Activated naive CD4-positive, alpha-beta T cell treated with anti-CD3 and anti-CD28 coated beads for 36 hours (primary cell): ENCODE measurements at regions not wholly inside any gene's neighbourhood (a gene's known extent, or its start where the extent isn't known, plus 50 kb on each side); places are given as distances from the start of the nearest gene placed in this dataset.

ENCODE experiments used
- CTCF ChIA-PET: fragments of 350-600 bp; sonication (Branson Sonifier 250); formaldehyde crosslinking; loops from one replicate; lab custom pipeline; 2021; ENCODE audit warnings: antibody characterized with exemption; lab: Charles Lee
- DNase-seq: peaks from one replicate; pipeline ENCODE4 v3.0.0-alpha.2; 2020
- H3K27ac Mint-ChIP-seq: one replicate; pipeline ENCODE4 v1.8.0; 2021; ENCODE audit warnings: mild to moderate bottlenecking, mixed read lengths
- H3K27me3 Mint-ChIP-seq: one replicate; pipeline ENCODE4 v1.8.0; 2021; ENCODE audit warnings: low read depth, mixed read lengths
- H3K36me3 Mint-ChIP-seq: one replicate; pipeline ENCODE4 v1.8.0; 2021; ENCODE audit warnings: low read depth, mixed read lengths
- H3K4me1 Mint-ChIP-seq: one replicate; pipeline ENCODE4 v1.8.0; 2021; ENCODE audit warnings: low read depth, mixed read lengths
- H3K4me3 Mint-ChIP-seq: one replicate; pipeline ENCODE4 v1.8.0; 2021; ENCODE audit warnings: mild to moderate bottlenecking, moderate library complexity, mixed read lengths
- H3K9me3 Mint-ChIP-seq: one replicate; pipeline ENCODE4 v1.8.0; 2021; ENCODE audit warnings: mixed read lengths
- intact Hi-C: fragments of 100-400 bp; cut with micrococcal nuclease; formaldehyde crosslinking; loops from one replicate; pipeline ENCODE4 v1.15.1; 2023

DNA sequence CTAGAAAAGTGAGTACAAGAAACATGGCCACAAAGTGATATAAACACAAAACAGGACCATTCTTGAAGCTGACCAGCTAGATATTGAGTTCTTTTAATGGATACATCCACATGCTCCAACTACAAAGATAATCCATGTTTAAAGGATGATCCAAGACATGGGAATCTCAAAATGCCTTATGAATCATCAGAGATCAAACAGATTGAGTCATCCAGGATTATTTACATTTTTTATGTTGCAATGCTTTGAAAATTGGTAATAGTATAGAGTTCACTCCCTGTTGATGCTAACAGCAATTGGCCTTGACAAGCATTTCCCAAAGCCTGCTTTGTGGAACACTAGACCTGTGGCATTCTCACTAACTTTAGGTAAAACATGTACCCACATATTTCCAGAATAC, 293.0 kb upstream of the TBX3 start:
- no peak for DNase-seq
- peaks cover 8% of the 10 kb centered on the region for H3K9me3 Mint-ChIP-seq
- intact Hi-C loops, result no loop called here
- no peaks in the 10 kb centered on the region for H3K4me1 Mint-ChIP-seq
- no peak overlapping the region for H3K27ac Mint-ChIP-seq
- H3K4me3 Mint-ChIP-seq, result no peak overlapping the region
- no peaks in the 10 kb centered on the region for H3K36me3 Mint-ChIP-seq
- no peaks in the 10 kb centered on the region for H3K27me3 Mint-ChIP-seq
- CTCF ChIA-PET, result no interaction called here

DNA sequence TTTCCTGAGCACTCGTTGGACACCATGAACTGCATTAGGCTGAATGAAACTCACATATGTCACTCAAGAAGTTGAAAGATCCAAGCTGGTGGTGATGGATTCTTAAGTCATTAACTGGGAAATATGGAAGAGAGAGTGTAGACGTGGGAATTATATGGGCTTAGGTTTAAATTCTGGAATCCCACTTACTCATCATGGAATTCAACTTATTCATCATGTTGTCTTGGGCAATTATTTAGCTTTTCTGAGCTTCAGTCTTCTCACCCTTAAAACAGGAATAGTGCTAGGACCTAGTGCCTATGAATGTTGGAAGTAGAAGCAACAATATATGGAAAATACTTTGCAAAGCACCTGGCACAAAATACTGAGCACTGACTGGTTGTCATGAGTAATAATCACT, 292.4 kb upstream of the TBX3 start:
- Mint-ChIP-seq H3K36me3 (no peaks in the 10 kb centered on the region), H3K27ac (no peak overlapping the region), H3K9me3 (peaks cover 8% of the 10 kb centered on the region), H3K4me3 (no peak overlapping the region), H3K4me1 (no peaks in the 10 kb centered on the region), H3K27me3 (no peaks in the 10 kb centered on the region)
- CTCF ChIA-PET, result no interaction called here
- intact Hi-C loops, result no loop called here
- no peak for DNase-seq

DNA sequence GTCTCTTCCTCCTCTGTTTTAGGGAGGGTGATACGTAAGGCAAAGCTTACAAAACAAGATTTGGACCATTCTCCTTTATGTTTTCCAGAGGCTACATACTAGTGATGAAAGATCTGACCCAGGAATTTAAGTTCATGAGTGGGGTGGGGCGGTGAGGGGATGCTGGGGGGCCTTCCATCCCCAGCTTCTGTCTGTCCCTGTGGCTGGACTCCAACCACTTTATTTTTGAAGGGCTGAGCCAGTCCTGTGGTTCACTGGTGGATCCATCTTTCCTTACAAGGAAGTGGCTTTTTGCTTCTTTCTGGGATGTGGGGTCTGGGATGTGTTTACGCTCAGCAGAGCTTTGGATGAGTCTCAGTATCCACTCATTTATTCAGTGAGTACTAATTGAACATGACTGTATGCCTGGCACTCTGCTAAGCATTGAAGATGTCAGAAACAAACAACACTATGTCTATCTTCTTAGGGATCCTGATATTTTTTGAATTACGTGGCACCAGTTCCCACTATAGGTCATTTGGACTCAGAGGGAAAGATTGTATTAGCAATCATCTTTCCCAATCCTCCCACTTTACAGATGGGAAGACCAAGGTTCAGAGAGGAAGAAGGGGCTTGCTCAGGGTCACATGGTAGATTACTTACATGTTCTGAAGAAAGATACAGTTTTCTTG, 291.8 kb upstream of the TBX3 start:
- H3K4me3 Mint-ChIP-seq, result no peak overlapping the region
- intact Hi-C loops, result no loop called here
- no peak for DNase-seq
- no peaks in the 10 kb centered on the region for H3K36me3 Mint-ChIP-seq
- no peaks in the 10 kb centered on the region for H3K4me1 Mint-ChIP-seq
- no peak overlapping the region for H3K27ac Mint-ChIP-seq
- H3K9me3 Mint-ChIP-seq, result peaks cover 5% of the 10 kb centered on the region
- CTCF ChIA-PET, result no interaction called here
- H3K27me3 Mint-ChIP-seq, result no peaks in the 10 kb centered on the region

DNA sequence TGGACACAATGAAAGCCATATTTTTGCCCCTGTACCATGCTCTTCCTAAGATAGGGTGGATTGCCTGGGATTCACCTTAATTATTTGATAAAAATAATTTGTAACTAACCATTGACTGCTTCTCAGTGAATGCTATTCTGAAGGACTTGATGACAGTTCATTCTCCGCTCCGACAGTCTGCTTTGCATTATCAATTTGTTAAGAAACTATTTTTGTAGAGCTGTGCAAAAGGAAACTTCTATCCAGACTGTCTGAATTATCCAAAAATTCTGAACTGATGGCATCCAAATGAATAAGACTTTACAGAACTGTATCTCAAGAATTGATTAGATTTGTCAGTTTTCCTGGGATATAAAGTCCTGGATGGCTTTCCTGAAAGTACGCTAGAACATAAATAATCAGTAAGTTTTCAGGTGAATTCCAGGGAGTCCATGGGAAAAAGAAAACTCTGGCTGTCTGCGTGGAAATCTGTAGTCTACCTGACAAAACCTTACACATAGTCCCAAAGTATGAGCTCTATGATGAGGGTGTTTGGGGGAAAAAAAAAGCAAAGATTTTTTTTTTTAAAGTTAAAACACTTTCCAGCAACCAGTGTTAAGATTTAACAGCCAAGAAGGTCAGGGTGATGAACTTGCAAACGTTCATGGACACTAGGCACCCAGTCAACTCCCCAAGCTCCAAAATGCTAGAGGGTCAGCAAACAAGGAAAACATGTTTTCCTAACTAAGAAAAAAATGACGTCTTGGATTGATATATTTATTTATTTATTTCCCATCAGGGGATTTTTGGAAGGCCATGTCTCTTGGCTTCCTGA, 291.1 kb upstream of the TBX3 start:
- Mint-ChIP-seq H3K9me3 (peaks cover 5% of the 10 kb centered on the region), H3K4me1 (no peaks in the 10 kb centered on the region), H3K27ac (no peak overlapping the region), H3K4me3 (no peak overlapping the region), H3K27me3 (no peaks in the 10 kb centered on the region), H3K36me3 (no peaks in the 10 kb centered on the region)
- no peak for DNase-seq
- intact Hi-C loops, result no loop called here
- CTCF ChIA-PET, result no interaction called here

DNA sequence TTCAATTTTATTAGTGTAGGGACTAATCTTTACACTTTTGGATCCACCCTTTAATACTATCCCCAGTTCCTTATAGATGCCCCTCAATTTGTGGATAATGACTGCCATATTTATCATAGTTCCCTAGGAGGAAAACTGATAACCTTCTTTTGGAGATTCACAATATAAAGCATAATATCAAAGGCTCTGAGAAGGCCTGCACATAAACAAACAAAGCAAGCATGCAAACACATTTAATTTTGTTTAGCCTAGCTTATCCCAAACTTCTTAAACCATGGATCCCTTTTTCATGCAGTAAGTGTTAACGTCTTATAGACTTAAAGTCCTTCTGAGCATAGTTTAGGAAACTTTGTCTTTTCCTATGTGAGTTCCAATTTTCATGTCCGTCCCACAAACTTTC, 290.4 kb upstream of the TBX3 start:
- CTCF ChIA-PET, result no interaction called here
- no peak for DNase-seq
- H3K36me3 Mint-ChIP-seq, result no peaks in the 10 kb centered on the region

DNA sequence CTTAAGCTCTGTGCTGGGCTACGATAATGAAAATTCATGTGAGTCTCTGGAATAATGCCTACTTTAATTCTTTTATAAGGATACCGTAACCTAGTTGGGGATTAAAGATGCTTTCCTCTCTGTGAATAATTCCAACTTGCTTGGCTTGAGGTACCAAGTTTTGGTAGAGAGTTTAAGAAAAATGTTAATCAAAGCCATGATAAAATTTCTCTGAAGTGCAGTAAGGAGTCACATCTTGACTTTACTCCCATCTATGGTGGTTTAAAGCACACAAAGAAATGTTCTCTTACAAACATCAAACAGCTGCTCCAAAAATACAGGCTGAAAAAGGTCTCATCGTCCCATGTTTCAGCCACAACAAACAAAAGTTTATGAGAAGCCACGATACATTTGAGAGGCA, 284.8 kb upstream of the TBX3 start:
- H3K27me3 Mint-ChIP-seq, result no peaks in the 10 kb centered on the region
- no peak overlapping the region for H3K4me3 Mint-ChIP-seq
- H3K36me3 Mint-ChIP-seq, result no peaks in the 10 kb centered on the region
- no peak overlapping the region for H3K27ac Mint-ChIP-seq
- H3K9me3 Mint-ChIP-seq, result peaks cover 4% of the 10 kb centered on the region
- intact Hi-C loops, result no loop called here
- no peaks in the 10 kb centered on the region for H3K4me1 Mint-ChIP-seq
- CTCF ChIA-PET, result no interaction called here
- no peak for DNase-seq

More for the DNA sequence above, 290.4 kb upstream of the TBX3 start:
- Mint-ChIP-seq H3K27ac (no peak overlapping the region), H3K9me3 (peaks cover 6% of the 10 kb centered on the region), H3K4me3 (no peak overlapping the region), H3K4me1 (no peaks in the 10 kb centered on the region), H3K27me3 (no peaks in the 10 kb centered on the region)
- intact Hi-C loops, result no loop called here

DNA sequence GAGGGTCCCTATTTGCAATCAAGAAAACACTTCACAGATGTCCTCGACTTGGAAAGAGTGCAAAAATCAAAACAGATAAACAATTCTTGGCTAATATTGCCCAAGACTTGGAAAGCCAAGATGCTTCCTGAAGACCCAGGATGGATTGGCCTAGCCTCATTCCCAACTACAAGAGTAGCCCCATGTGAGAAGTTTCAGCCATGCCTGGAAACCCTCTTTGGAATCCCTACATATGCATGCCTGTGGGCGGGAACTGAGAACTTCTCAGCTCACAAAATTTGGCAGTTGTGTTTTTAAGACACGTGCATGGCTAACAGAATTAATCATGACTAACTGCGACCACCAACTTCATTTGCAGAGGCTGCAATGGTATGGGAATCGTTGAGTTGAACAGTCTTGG, 283.2 kb upstream of the TBX3 start:
- no peaks in the 10 kb centered on the region for H3K36me3 Mint-ChIP-seq
- CTCF ChIA-PET, result no interaction called here
- no peaks in the 10 kb centered on the region for H3K27me3 Mint-ChIP-seq
- no peaks in the 10 kb centered on the region for H3K4me1 Mint-ChIP-seq
- DNase-seq, result no peak
- intact Hi-C loops, result no loop called here
- H3K4me3 Mint-ChIP-seq, result no peak overlapping the region
- no peak overlapping the region for H3K27ac Mint-ChIP-seq
- H3K9me3 Mint-ChIP-seq, result peaks cover 4% of the 10 kb centered on the region

DNA sequence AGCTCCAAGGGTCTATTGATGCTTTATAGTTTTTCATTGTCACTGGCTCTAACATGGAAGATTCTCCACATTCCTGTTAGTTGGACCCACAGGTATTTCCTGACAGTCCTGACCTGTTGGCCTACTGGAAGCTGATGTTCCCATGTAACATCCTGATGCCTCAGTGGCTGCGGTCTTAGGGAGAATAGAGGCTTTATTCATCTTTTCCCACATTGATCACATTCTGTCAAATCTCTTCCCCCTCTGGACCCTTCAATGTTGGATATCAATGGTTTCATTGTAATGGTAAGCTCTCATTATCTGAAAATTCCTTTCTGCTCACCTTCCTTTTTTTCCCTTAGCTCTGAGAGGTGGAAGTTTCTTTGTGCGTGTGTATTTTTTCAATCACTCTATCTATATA, 280.9 kb upstream of the TBX3 start:
- peaks cover 4% of the 10 kb centered on the region for H3K9me3 Mint-ChIP-seq
- no peak overlapping the region for H3K4me3 Mint-ChIP-seq
- no peak for DNase-seq
- H3K4me1 Mint-ChIP-seq, result no peaks in the 10 kb centered on the region
- intact Hi-C loops, result no loop called here
- CTCF ChIA-PET, result no interaction called here
- H3K27me3 Mint-ChIP-seq, result no peaks in the 10 kb centered on the region
- H3K36me3 Mint-ChIP-seq, result no peaks in the 10 kb centered on the region
- no peak overlapping the region for H3K27ac Mint-ChIP-seq

DNA sequence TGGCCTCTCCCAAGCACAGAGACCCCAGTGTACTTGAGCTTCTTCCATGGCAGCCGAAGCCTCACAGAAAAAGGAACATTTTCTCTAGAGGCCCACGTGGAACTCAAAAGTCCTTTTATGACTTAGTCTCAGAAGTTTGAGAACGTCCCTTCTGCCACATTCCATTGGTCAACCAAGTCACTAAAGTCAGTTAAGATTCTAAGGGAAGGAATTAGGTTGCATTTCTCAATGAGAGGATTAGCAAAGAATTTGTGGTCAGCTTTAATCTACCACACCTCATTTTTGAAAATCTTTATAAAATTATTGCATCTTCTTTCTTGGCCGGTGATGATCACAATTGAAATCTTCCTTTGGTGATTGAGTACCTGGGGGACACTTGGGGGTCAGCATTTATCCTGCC, 279.9 kb upstream of the TBX3 start:
- intact Hi-C loops, result no loop called here
- Mint-ChIP-seq H3K4me3 (no peak overlapping the region), H3K27ac (no peak overlapping the region), H3K27me3 (no peaks in the 10 kb centered on the region), H3K9me3 (no peaks in the 10 kb centered on the region), H3K36me3 (no peaks in the 10 kb centered on the region), H3K4me1 (no peaks in the 10 kb centered on the region)
- DNase-seq, result no peak
- CTCF ChIA-PET, result no interaction called here

DNA sequence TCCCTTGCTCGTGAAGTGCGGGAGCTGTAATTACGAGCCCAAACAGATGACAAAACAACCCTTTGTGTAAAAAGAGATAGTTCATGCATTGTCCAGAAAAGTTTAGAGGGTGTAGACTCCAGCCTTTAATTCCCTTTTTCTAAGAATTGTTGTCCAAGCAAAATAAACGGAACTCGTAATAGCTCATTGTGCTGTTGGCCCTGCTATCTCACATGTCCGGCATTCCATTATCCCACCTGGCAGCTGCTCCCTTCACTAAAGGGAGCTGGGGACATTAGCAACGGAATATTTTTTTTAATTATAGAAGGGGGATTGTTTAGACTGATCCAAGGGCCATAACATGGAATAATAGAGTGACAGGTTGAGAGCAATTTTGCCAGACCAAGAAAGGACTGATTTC, 277.5 kb upstream of the TBX3 start:
- Mint-ChIP-seq H3K4me3 (no peak overlapping the region), H3K9me3 (no peaks in the 10 kb centered on the region), H3K27me3 (peaks cover 5% of the 10 kb centered on the region), H3K27ac (no peak overlapping the region), H3K36me3 (no peaks in the 10 kb centered on the region), H3K4me1 (no peaks in the 10 kb centered on the region)
- CTCF ChIA-PET, result no interaction called here
- intact Hi-C loops, result no loop called here
- no peak for DNase-seq

DNA sequence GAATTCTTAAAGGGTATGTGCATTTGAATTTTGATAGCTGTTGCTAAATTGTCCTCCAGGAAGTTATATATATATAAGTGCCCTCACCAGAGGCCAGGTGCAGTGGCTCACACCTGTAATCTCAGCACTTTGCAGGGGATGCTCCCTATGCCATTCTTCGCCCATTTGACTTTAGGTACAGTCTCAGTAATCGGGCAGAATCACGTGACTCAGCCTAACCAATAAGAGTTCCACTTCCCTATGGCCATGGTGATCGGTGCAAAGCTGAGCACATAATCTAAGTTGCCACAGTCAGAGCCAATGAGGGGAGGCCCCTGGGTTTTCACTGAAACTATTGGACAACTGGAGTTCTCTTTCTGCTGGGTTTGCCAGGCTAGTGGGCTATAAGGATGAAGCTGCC, 274.6 kb upstream of the TBX3 start:
- Mint-ChIP-seq H3K36me3 (no peaks in the 10 kb centered on the region), H3K4me1 (no peaks in the 10 kb centered on the region), H3K27ac (no peak overlapping the region), H3K4me3 (no peak overlapping the region), H3K27me3 (peaks cover 6% of the 10 kb centered on the region), H3K9me3 (no peaks in the 10 kb centered on the region)
- CTCF ChIA-PET, result no interaction called here
- intact Hi-C loops, result no loop called here
- DNase-seq, result no peak

DNA sequence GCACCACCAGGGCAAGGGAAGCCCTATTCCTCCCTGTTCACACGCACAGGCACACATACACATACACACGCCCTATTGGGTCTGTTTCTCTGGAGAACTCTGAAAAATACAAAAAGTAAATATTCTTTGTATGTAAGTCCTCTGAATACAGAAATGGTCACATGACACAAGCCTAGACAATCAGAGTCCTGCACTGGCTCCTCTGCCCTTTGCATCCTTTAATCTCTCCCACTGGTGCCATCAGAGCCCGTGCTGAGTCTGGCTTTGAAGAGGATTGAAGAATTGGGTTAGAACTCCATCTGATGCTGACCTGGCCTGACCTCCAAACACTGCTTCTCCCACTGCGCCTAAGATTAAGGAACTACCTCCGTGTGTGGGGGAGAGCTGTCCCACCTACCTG, 273.2 kb upstream of the TBX3 start:
- intact Hi-C loops, result no loop called here
- CTCF ChIA-PET, result no interaction called here
- no peak overlapping the region for H3K27ac Mint-ChIP-seq
- H3K4me1 Mint-ChIP-seq, result no peaks in the 10 kb centered on the region
- peaks cover 6% of the 10 kb centered on the region for H3K27me3 Mint-ChIP-seq
- no peak overlapping the region for H3K4me3 Mint-ChIP-seq
- H3K36me3 Mint-ChIP-seq, result no peaks in the 10 kb centered on the region
- no peak for DNase-seq
- no peaks in the 10 kb centered on the region for H3K9me3 Mint-ChIP-seq

DNA sequence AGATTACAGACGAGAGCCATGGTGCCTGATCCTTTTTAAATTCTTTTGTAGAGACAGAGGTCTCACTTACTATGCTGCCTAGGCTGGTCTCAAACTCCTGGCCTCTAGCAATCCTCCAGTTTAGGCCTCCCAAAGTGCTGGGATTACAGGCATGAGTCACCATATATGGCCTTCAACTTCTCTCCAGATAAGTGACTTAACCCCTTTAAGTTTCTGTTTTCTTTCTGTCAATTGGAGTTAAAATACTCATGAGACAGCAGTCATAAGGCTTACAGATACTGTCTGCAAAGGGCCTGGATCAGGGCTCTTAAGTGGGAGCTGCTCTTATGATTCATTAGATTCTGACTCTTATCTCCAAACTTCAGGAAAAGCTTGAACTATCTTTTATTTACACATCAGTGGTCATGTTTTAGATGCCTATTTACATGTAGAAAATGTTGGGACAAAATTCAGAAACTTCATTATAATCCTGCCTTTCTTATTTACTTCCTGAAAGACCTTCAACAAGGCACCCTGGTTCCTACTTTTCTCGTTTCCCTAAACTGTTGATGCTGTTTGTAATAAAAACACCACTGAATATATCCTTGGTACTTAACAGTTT, 271.5 kb upstream of the TBX3 start:
- H3K9me3 Mint-ChIP-seq, result no peaks in the 10 kb centered on the region
- intact Hi-C loops, result no loop called here
- peaks cover 6% of the 10 kb centered on the region for H3K27me3 Mint-ChIP-seq
- H3K4me3 Mint-ChIP-seq, result no peak overlapping the region
- no peak for DNase-seq
- H3K27ac Mint-ChIP-seq, result no peak overlapping the region
- H3K4me1 Mint-ChIP-seq, result no peaks in the 10 kb centered on the region
- CTCF ChIA-PET, result no interaction called here
- no peaks in the 10 kb centered on the region for H3K36me3 Mint-ChIP-seq
